HepG2 (cell line): ENCODE measurements at regions not wholly inside any gene's neighbourhood (a gene's known extent, or its start where the extent isn't known, plus 50 kb on each side); places are given as distances from the start of the nearest gene placed in this dataset.
A peak's percentile ranks its signal among the peaks of the same experiment; 100 is the strongest.

Experiments used
- ATAC-seq: fragments of 200-7000 bp; cut with Tn5 transposase; 3 replicates; pipeline ENCODE4 v1.9.1; 2020; ENCODE audit warnings: mild to moderate bottlenecking, moderate library complexity
- BruUV-seq: library from RNA; stranded (reverse); fragments of 400-500 nt; replicated peaks from 2 replicates; lab custom pipeline; 2021; lab: Mats Ljungman, UMichigan
- CTCF ChIA-PET: fragments of 300-600 bp; formaldehyde crosslinking; extraction: SDS; loops from one replicate; lab custom pipeline; 2021; ENCODE audit warnings: low total read pairs, inconsistent platforms, low intra/inter-chr PET ratio; lab: Yijun Ruan, JAX
- POLR2A ChIA-PET: fragments of 350-600 bp; sonication (Branson Sonifier 250); formaldehyde crosslinking; loops from one replicate; lab custom pipeline; 2020; ENCODE audit warnings: antibody characterized with exemption, inconsistent platforms; lab: Yijun Ruan, JAX
- DNase-seq: peaks from one replicate; pipeline ENCODE4 v3.0.0-alpha.2; 2015; ENCODE audit warnings: low spot score
- FAIRE-seq: peaks from 3 replicates; lab custom pipeline; 2011; peaks lifted over from hg19 to GRCh38; lab: Jason Lieb, UNC
- H2AFZ ChIP-seq: one replicate; pipeline ENCODE4 v1.6.1; 2011; ENCODE audit warnings: low read length, inconsistent platforms
- H3K27ac ChIP-seq: fragments of 300-600 bp; 3 replicates; pipeline ENCODE4 v1.8.0; 2011; ENCODE audit warnings: mixed run types, mild to moderate bottlenecking, mixed read lengths, low read length, inconsistent platforms; ENCODE audit not compliant: insufficient read depth; ENCODE audit errors: extremely low read length
- H3K27me3 ChIP-seq, 2 experiments: fragments of 200-600 bp in 1 of 2; 2 replicates in 1 of 2; 3 replicates in 1 of 2; pipeline versions ENCODE4 v1.6.0 to v1.8.0; 2011; ENCODE audit warnings: low read length in 2 of 2, mild to moderate bottlenecking in 2 of 2, moderate library complexity in 2 of 2, inconsistent platforms in 1 of 2; ENCODE audit not compliant: insufficient read depth in 2 of 2, control insufficient read depth in 1 of 2
- H3K36me3 ChIP-seq, 2 experiments: fragments of 200-600 bp in 1 of 2; replicated peaks in 1 of 2; 2 replicates in 1 of 2; 3 replicates in 1 of 2; pipeline versions ENCODE4 v1.5.1 to v1.8.0; 2011; ENCODE audit warnings: low read length in 2 of 2, inconsistent platforms in 1 of 2; ENCODE audit not compliant: insufficient read depth in 2 of 2, control insufficient read depth in 1 of 2
- H3K4me1 ChIP-seq: 2 replicates; pipeline ENCODE4 v1.5.1; 2012; ENCODE audit warnings: low read length, inconsistent platforms; ENCODE audit not compliant: insufficient read depth
- H3K4me2 ChIP-seq: 2 replicates; pipeline ENCODE4 v1.6.0; 2011; ENCODE audit warnings: low read depth, low read length, inconsistent platforms
- H3K4me3 ChIP-seq, 3 experiments: fragments of 200-600 bp in 1 of 3; sonication (generic), shearing (Covaris generic) in 1 of 3; replicated peaks in 1 of 3; 2 replicates each; pipeline ENCODE4 v1.5.1; 2011 to 2016; ENCODE audit warnings: low read length in 3 of 3, inconsistent platforms in 2 of 3, low read depth in 2 of 3, mild to moderate bottlenecking in 2 of 3, control low read depth in 1 of 3, mixed read lengths in 1 of 3; ENCODE audit not compliant: insufficient read depth in 1 of 3
- H3K79me2 ChIP-seq: one replicate; pipeline ENCODE4 v1.6.1; 2011; ENCODE audit warnings: low read length, inconsistent platforms; ENCODE audit not compliant: insufficient read depth
- H3K9ac ChIP-seq: 2 replicates; pipeline ENCODE4 v1.6.0; 2011; ENCODE audit warnings: mild to moderate bottlenecking, low read depth, low read length, inconsistent platforms; ENCODE audit not compliant: insufficient read depth
- H3K9me3 ChIP-seq: 2 replicates; pipeline ENCODE4 v1.5.1; 2012; ENCODE audit warnings: mild to moderate bottlenecking, low read length
- H4K20me1 ChIP-seq: 2 replicates; pipeline ENCODE4 v1.6.0; 2011; ENCODE audit warnings: inconsistent platforms, mild to moderate bottlenecking, low read length, moderate library complexity; ENCODE audit not compliant: insufficient read depth
- CHCHD3 ChIP-seq: sonication (generic); formaldehyde crosslinking; IDR thresholded peaks from 2 replicates; pipeline ENCODE4 v1.8.0; 2022; ENCODE audit warnings: mild to moderate bottlenecking, missing genetic modification reagents, moderate library complexity
- FOSL2 ChIP-seq: sonication (generic); formaldehyde crosslinking; IDR thresholded peaks from 2 replicates; pipeline ENCODE4 v1.4.0; 2020; ENCODE audit warnings: missing genetic modification reagents
- MED13 ChIP-seq: sonication (generic); formaldehyde crosslinking; IDR thresholded peaks from 2 replicates; pipeline ENCODE4 v1.5.0; 2020; ENCODE audit warnings: missing genetic modification reagents
- SP140L ChIP-seq: sonication (generic); formaldehyde crosslinking; IDR thresholded peaks from 2 replicates; pipeline ENCODE4 v1.4.0; 2020; ENCODE audit warnings: missing genetic modification reagents, borderline replicate concordance
- ZNF10 ChIP-seq: sonication (generic); formaldehyde crosslinking; IDR thresholded peaks from 2 replicates; pipeline ENCODE4 v1.4.0; 2020; ENCODE audit warnings: mild to moderate bottlenecking, low read depth, missing genetic modification reagents, borderline replicate concordance
- ZNF17 ChIP-seq: sonication (generic); formaldehyde crosslinking; IDR thresholded peaks from 2 replicates; pipeline ENCODE4 v1.5.0; 2020; ENCODE audit warnings: mild to moderate bottlenecking, missing genetic modification reagents
- ZNF549 ChIP-seq: sonication (generic); formaldehyde crosslinking; IDR thresholded peaks from 2 replicates; pipeline ENCODE4 v1.5.0; 2020; ENCODE audit warnings: missing genetic modification reagents
- WGBS: methylation state at CpG from one replicate; pipeline ENCODE4 v1.1.6; 2017; ENCODE audit warnings: low lambda C conversion rate; 5-methylcytosine and 5-hydroxymethylcytosine counted together
- in situ Hi-C: cut with HindIII; loops from 2 replicates; pipeline ENCODE4 v1.10.0; 2017; ENCODE audit warnings: low pct_unique_long_range_greater_than_20kb; ENCODE audit not compliant: extremely low pct_ligation_motif_present
- intact Hi-C: fragments of 100-400 bp; cut with micrococcal nuclease; formaldehyde crosslinking; loops from one replicate; pipeline ENCODE4 v1.10.0; 2022; ENCODE audit not compliant: unreplicated experiment
- TF ChIP-seq, protein P1 (sequence below): IDR thresholded peaks from 2 replicates; pipeline ENCODE4 v1.6.1; 2018; ENCODE audit warnings: missing genetic modification reagents
- TF ChIP-seq, protein P2 (sequence below): sonication (generic); formaldehyde crosslinking; IDR thresholded peaks from 2 replicates; pipeline ENCODE4 v1.4.0; 2020; ENCODE audit warnings: missing genetic modification reagents, borderline replicate concordance

DNA sequence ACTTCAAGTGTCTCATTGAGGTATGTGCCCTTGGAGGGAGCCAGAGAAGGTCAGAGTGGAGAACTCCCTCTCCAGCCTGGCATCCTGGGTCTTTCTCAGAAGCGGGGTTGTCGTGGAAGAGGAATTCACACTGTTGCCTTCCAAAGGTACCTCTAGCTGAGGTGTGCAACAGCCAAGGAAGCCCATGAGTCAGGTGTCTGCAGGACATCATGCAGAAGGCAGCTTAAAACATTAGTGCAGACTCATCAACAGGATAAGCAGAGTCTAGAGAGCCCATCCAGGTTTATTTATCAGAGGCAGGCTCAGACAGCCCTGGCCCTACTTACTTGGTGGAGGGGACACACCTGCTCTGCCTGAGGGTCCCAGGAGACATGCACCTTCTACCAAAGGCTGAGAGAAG is 95.6 kb upstream of the TPM1 start (continued):
- TF ChIP-seq, protein P1, sequence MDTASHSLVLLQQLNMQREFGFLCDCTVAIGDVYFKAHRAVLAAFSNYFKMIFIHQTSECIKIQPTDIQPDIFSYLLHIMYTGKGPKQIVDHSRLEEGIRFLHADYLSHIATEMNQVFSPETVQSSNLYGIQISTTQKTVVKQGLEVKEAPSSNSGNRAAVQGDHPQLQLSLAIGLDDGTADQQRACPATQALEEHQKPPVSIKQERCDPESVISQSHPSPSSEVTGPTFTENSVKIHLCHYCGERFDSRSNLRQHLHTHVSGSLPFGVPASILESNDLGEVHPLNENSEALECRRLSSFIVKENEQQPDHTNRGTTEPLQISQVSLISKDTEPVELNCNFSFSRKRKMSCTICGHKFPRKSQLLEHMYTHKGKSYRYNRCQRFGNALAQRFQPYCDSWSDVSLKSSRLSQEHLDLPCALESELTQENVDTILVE (CRISPR knock-in tag), result no peak
- TF ChIP-seq ZNF17, result no peak

GRCh38 chr15:62950462-62950931 is 92.0 kb upstream of the TPM1 start:
- ChIA-PET POLR2A (no interaction called here), CTCF (no interaction called here)
- intact Hi-C loops (no loop called here), in situ Hi-C loops (no loop called here)
- Histone ChIP-seq H2AFZ (no peak overlapping the region), H3K36me3 (no peaks in the 10 kb centered on the region), H3K9ac (no peak overlapping the region), H3K79me2 (no peaks in the 10 kb centered on the region), H3K9me3 (no peaks in the 10 kb centered on the region), H3K27me3 (peaks cover 0 to 20% of the 10 kb centered on the region in 2 experiments; a peak in 2 of 5 replicates), H3K4me1 (peaks cover 21% of the 10 kb centered on the region), H3K27ac (no peak overlapping the region), H3K4me2 (no peak overlapping the region), H4K20me1 (no peaks in the 10 kb centered on the region), H3K4me3 (no peak overlapping the region)
- ATAC-seq, result peak; percentile 64
- no peak for DNase-seq
- FAIRE-seq, result no peak
- no TSS peak for BruUV-seq
- WGBS, result 60% methylated on average over 4 of the region's 5 CpGs
- TF ChIP-seq FOSL2 (CRISPR knock-in tag) (no peak), CHCHD3 (CRISPR knock-in tag) (no peak), ZNF10 (CRISPR knock-in tag) (no peak), SP140L (CRISPR knock-in tag) (no peak), ZNF549 (CRISPR knock-in tag) (no peak), MED13 (no peak)
- TF ChIP-seq, protein P2, sequence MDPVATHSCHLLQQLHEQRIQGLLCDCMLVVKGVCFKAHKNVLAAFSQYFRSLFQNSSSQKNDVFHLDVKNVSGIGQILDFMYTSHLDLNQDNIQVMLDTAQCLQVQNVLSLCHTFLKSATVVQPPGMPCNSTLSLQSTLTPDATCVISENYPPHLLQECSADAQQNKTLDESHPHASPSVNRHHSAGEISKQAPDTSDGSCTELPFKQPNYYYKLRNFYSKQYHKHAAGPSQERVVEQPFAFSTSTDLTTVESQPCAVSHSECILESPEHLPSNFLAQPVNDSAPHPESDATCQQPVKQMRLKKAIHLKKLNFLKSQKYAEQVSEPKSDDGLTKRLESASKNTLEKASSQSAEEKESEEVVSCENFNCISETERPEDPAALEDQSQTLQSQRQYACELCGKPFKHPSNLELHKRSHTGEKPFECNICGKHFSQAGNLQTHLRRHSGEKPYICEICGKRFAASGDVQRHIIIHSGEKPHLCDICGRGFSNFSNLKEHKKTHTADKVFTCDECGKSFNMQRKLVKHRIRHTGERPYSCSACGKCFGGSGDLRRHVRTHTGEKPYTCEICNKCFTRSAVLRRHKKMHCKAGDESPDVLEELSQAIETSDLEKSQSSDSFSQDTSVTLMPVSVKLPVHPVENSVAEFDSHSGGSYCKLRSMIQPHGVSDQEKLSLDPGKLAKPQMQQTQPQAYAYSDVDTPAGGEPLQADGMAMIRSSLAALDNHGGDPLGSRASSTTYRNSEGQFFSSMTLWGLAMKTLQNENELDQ, result no peak
